ENCODE measurements at regions not wholly inside any gene's neighbourhood (a gene's known extent, or its start where the extent isn't known, plus 50 kb on each side); places are given as distances from the start of the nearest gene placed in this dataset.
"Not testable (repeated sequence)": the region's sequence is repeated elsewhere in the genome, so short reads cannot be mapped to it uniquely, and the experiment has no call there.

GRCh38 chr15:84112025-84112424, 123.5 kb upstream of the GOLGA6L4 start:
- TF ChIP-seq CTCF (IDR thresholded peaks at IDR 0.05; ENCODE audit: control insufficient read depth, insufficient read depth, low read depth, low read length, missing control alignments), result no peak
- no peak for DNase-seq (ENCODE audit: low read depth)
- H3K4me3 ChIP-seq (ENCODE audit: control insufficient read depth, low read depth, low read length), result no peak overlapping the region

GRCh38 chr15:84113919-84114318, 121.7 kb upstream of the GOLGA6L4 start:
- TF ChIP-seq CTCF (IDR thresholded peaks at IDR 0.05; ENCODE audit: control insufficient read depth, insufficient read depth, low read depth, low read length, missing control alignments), result no peak
- DNase-seq (ENCODE audit: low read depth), result no peak
- no peak overlapping the region for H3K4me3 ChIP-seq (ENCODE audit: control insufficient read depth, low read depth, low read length)

- not testable (repeated sequence) for H3K4me3 ChIP-seq (ENCODE audit: control insufficient read depth, low read depth, low read length); DNase-seq (ENCODE audit: low read depth)
Measured at GRCh38 chr15:84114680-84115079, 120.9 kb upstream of the GOLGA6L4 start.

GRCh38 chr15:84119351-84119750, 116.2 kb upstream of the GOLGA6L4 start:
- H3K4me3 ChIP-seq (ENCODE audit: control insufficient read depth, low read depth, low read length); DNase-seq (ENCODE audit: low read depth): not testable (repeated sequence)

- H3K4me3 ChIP-seq (ENCODE audit: control insufficient read depth, low read depth, low read length); DNase-seq (ENCODE audit: low read depth): not testable (repeated sequence)
Measured at GRCh38 chr15:84120903-84121302, 114.7 kb upstream of the GOLGA6L4 start.

- DNase-seq (ENCODE audit: low read depth), result peak; percentile 18
- H3K4me3 ChIP-seq (ENCODE audit: control insufficient read depth, low read depth, low read length), result not testable (repeated sequence)
Measured at GRCh38 chr15:84128706-84129105, 106.9 kb upstream of the GOLGA6L4 start.

- DNase-seq (ENCODE audit: low read depth); H3K4me3 ChIP-seq (ENCODE audit: control insufficient read depth, low read depth, low read length): not testable (repeated sequence)
Measured at GRCh38 chr15:84130098-84130831, 105.3 kb upstream of the GOLGA6L4 start.

GRCh38 chr15:84135931-84136456, 99.6 kb upstream of the GOLGA6L4 start:
- DNase-seq (ENCODE audit: low read depth), result not testable (repeated sequence)

GRCh38 chr15:84142888-84143337, 92.7 kb upstream of the GOLGA6L4 start:
- DNase-seq (ENCODE audit: low read depth), result peak; percentile 41
- no peak overlapping the region for H3K4me3 ChIP-seq (ENCODE audit: control insufficient read depth, low read depth, low read length)
- TF ChIP-seq CTCF (IDR thresholded peaks at IDR 0.05; ENCODE audit: control insufficient read depth, insufficient read depth, low read depth, low read length, missing control alignments), result peak; percentile 77

More at GRCh38 chr15:84135931-84136456, 99.6 kb upstream of the GOLGA6L4 start:
- H3K4me3 ChIP-seq (ENCODE audit: control insufficient read depth, low read depth, low read length), result not testable (repeated sequence)

GRCh38 chr15:84143753-84144314, 91.7 kb upstream of the GOLGA6L4 start:
- TF ChIP-seq CTCF (IDR thresholded peaks at IDR 0.05; ENCODE audit: control insufficient read depth, insufficient read depth, low read depth, low read length, missing control alignments), result no peak
- no peak overlapping the region for H3K4me3 ChIP-seq (ENCODE audit: control insufficient read depth, low read depth, low read length)
- DNase-seq (ENCODE audit: low read depth), result no peak

- DNase-seq (ENCODE audit: low read depth); H3K4me3 ChIP-seq (ENCODE audit: control insufficient read depth, low read depth, low read length): not testable (repeated sequence)
Measured at GRCh38 chr15:84144946-84145345, 90.6 kb upstream of the GOLGA6L4 start.

GRCh38 chr15:84146299-84146698, 89.3 kb upstream of the GOLGA6L4 start:
- DNase-seq (ENCODE audit: low read depth); H3K4me3 ChIP-seq (ENCODE audit: control insufficient read depth, low read depth, low read length): not testable (repeated sequence)

GRCh38 chr15:84147307-84147706, 88.3 kb upstream of the GOLGA6L4 start:
- not testable (repeated sequence) for DNase-seq (ENCODE audit: low read depth); H3K4me3 ChIP-seq (ENCODE audit: control insufficient read depth, low read depth, low read length)

All from AG09309 (cell line).